ENCODE measurements at regions not wholly inside any gene's neighbourhood (a gene's known extent, or its start where the extent isn't known, plus 50 kb on each side); places are given as distances from the start of the nearest gene placed in this dataset.

DNA sequence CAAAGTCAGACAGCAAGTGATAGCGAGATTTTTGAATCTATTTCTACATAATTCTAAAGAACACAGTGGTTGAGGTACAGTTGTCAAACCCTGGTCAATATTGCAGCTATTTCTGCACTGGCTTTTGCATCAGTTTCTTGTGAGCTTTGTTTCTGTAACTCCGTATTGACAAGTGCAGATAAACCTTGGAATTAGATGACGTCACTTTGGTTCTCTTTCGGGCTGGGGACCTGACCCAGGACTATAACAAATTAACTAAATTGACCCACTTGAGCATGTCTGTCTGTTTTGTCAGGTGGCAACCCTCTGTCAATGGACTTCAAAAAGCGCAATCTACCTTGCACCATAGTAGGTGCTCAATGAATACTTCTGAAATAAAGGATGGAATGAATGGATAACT, 418.4 kb upstream of the SGCD start:
- DNase-seq (ENCODE audit: low spot score): no peak
- TF ChIP-seq, protein P1, sequence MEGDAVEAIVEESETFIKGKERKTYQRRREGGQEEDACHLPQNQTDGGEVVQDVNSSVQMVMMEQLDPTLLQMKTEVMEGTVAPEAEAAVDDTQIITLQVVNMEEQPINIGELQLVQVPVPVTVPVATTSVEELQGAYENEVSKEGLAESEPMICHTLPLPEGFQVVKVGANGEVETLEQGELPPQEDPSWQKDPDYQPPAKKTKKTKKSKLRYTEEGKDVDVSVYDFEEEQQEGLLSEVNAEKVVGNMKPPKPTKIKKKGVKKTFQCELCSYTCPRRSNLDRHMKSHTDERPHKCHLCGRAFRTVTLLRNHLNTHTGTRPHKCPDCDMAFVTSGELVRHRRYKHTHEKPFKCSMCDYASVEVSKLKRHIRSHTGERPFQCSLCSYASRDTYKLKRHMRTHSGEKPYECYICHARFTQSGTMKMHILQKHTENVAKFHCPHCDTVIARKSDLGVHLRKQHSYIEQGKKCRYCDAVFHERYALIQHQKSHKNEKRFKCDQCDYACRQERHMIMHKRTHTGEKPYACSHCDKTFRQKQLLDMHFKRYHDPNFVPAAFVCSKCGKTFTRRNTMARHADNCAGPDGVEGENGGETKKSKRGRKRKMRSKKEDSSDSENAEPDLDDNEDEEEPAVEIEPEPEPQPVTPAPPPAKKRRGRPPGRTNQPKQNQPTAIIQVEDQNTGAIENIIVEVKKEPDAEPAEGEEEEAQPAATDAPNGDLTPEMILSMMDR (IDR thresholded peaks at IDR 0.05): no peak
- Histone ChIP-seq H3K27ac (no peak overlapping the region), H3K4me3 (no peak overlapping the region)

DNA sequence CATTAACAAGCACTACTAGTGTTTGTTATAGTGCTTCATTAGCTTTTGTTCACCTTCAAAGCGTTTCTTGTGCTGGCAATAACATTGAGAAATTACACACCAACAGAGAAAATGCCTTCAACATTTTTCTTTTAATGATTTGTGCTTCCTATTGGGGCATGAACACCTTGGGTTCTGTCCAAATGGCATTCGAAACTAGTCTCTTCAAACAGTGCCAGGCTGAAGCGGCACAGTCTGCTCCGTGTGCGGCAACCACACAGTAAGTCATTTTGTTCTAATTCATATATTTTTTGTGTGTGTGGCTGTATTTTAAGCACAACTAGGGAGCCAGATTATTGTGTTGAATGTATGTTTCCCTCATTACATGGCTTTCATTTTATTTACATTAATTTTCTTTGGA, 414.7 kb upstream of the SGCD start:
- no peak overlapping the region for H3K27ac ChIP-seq
- DNase-seq (ENCODE audit: low spot score): no peak
- TF ChIP-seq, protein P1 (IDR thresholded peaks at IDR 0.05): no peak
- no peak overlapping the region for H3K4me3 ChIP-seq

DNA sequence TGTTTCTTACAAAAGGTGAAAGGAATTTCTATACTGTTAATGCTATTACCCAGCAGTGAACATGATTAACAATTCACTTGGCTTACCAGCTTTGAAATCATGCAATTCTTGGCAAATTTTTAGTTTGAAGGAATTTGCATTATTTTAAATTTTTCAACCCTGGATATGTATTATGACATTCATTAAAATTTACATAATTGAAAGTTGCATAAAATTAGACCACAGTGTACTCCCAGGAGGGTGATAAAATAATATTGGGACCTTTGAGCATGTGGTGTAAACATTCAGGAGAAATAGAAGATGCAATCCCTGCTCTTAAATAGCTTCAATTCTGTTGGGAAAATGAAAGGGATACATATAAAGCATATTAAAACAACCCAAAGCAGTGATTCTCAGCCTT, 412.2 kb upstream of the SGCD start:
- DNase-seq (ENCODE audit: low spot score): no peak
- Histone ChIP-seq H3K27ac (no peak overlapping the region), H3K4me3 (no peak overlapping the region)
- TF ChIP-seq, protein P1 (IDR thresholded peaks at IDR 0.05): no peak

DNA sequence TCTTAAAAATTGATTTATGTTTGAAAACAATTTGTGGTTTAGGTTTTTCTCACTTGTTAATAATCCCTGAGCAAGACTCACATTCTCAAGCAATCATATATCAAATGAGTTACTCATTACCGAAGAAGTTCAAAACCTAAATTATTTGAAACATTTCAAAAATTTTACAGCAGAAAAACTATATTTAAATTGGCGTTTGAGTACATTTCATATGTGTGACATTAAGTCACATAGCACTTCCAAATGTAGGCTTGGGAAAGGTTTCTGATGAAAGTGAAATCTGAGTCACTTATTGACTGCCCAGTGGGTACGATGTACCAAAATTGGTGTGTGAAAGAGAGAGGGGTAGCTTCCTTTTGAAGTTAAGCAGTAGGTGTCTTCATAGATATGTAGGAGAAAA, 411.4 kb upstream of the SGCD start:
- H3K4me3 ChIP-seq: no peak overlapping the region
- TF ChIP-seq, protein P1 (IDR thresholded peaks at IDR 0.05): no peak
- no peak for DNase-seq (ENCODE audit: low spot score)
- H3K27ac ChIP-seq: no peak overlapping the region

DNA sequence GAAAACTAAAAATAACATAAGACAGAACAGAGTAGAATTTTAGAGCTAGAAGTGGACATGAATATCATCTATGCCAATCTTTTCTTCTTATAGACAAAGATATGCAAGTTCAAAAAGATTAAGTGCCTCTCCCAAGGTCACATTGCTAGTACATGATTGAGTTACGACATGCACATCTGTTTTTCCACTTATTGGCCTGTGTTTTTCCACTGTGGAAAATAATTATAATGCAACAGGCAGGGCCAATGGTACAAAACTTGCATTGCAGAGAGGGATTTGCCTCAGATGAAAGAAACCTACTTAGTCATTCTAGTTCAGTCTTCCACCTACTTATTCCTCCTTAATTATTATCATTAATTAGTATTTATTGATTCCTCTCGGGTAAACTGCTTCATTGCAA, 407.8 kb upstream of the SGCD start:
- TF ChIP-seq, protein P1 (IDR thresholded peaks at IDR 0.05): no peak
- H3K27ac ChIP-seq: no peak overlapping the region
- H3K4me3 ChIP-seq: no peak overlapping the region
- DNase-seq (ENCODE audit: low spot score): no peak

DNA sequence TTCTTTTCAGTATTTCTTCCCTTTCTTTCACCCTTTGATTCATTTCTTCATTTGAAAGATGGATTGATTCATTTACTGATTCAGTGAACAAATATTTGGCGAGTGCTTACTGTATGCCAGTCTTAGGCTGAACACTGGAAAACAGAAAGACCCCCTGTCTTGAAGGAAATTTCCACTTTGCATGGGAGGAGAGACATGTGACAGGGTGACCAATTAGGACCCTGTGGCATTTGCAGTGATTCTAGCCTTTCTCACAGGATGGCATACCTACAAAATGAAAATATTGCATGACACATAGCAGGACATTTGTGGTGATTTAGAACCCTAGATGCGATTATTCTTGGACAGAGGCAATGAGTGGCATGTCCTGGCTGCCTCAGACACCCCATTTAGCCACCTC, 407.2 kb upstream of the SGCD start:
- no peak overlapping the region for H3K4me3 ChIP-seq
- no peak overlapping the region for H3K27ac ChIP-seq
- TF ChIP-seq, protein P1 (IDR thresholded peaks at IDR 0.05): no peak
- DNase-seq (ENCODE audit: low spot score): no peak

DNA sequence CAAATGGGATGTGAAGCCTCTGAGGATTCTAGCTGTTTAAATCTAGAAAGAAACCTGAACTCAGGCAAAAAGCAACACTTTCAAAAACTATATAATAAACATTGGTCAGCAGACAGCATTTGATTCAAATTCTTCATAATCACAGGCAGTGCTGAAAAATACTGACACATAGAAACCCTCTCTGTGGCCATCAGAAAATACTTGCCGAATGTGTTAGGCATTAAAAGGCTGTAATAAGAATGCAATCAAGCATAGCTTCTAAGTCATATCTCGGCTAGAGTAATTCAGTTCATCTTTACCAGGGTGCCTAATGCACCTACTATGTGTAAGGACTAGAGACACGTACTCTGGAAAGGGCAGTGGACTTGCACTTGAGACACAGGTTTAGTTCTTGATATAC, 405.3 kb upstream of the SGCD start:
- no peak for DNase-seq (ENCODE audit: low spot score)
- Histone ChIP-seq H3K27ac (no peak overlapping the region), H3K4me3 (no peak overlapping the region)
- TF ChIP-seq, protein P1 (IDR thresholded peaks at IDR 0.05): no peak
